ENCODE measurements at regions not wholly inside any gene's neighbourhood (a gene's known extent, or its start where the extent isn't known, plus 50 kb on each side); places are given as distances from the start of the nearest gene placed in this dataset.
"Not testable (repeated sequence)": the region's sequence is repeated elsewhere in the genome, so short reads cannot be mapped to it uniquely, and the experiment has no call there.

GRCh38 chr12:124374567-124374966 is 79.7 kb downstream of the RFLNA start:
- ChIA-PET POLR2A (no interaction called here), CTCF (no interaction called here)
- TF ChIP-seq PKNOX1 (IDR thresholded peaks at IDR 0.05), result no peak
- TF ChIP-seq SUZ12 (IDR thresholded peaks at IDR 0.05), result no peak
- no peak for TF ChIP-seq FOXA1 (IDR thresholded peaks at IDR 0.05)
- no peak for TF ChIP-seq L3MBTL2 (conservative IDR thresholded peaks at IDR 0.05)
- no peak for DNase-seq (ENCODE audit: extremely low spot score)

GRCh38 chr12:124374147-124374546 is 79.3 kb downstream of the RFLNA start:
- TF ChIP-seq NFRKB (IDR thresholded peaks at IDR 0.05), result no peak
- no peak for TF ChIP-seq L3MBTL2 (conservative IDR thresholded peaks at IDR 0.05)
- TF ChIP-seq SUZ12 (IDR thresholded peaks at IDR 0.05), result no peak
- TF ChIP-seq PKNOX1 (IDR thresholded peaks at IDR 0.05), result no peak
- TF ChIP-seq FOXM1 (IDR thresholded peaks at IDR 0.05; ENCODE audit: borderline replicate concordance), result no peak
- no peak for TF ChIP-seq ARNT (IDR thresholded peaks at IDR 0.05)
- TF ChIP-seq TARDBP (IDR thresholded peaks at IDR 0.05), result no peak
- no peak for TF ChIP-seq HDGF (IDR thresholded peaks at IDR 0.05; ENCODE audit: borderline replicate concordance)
- no peak for TF ChIP-seq LEF1 (IDR thresholded peaks at IDR 0.05; ENCODE audit: borderline replicate concordance)
- no peak for TF ChIP-seq ELF4 (IDR thresholded peaks at IDR 0.05)
- TF ChIP-seq FOXK2 (IDR thresholded peaks at IDR 0.05), result no peak
- TF ChIP-seq SP1 (IDR thresholded peaks at IDR 0.05), result no peak
- CTCF ChIA-PET, result no interaction called here
- no peak for DNase-seq (ENCODE audit: extremely low spot score)
- POLR2A ChIA-PET, result no interaction called here

- CTCF ChIA-PET, POLR2A ChIA-PET: not testable (repeated sequence)
Measured at GRCh38 chr12:124373701-124374100, 78.8 kb downstream of the RFLNA start.

GRCh38 chr12:124372831-124373230 is 77.9 kb downstream of the RFLNA start:
- ChIA-PET POLR2A (no interaction called here), CTCF (no interaction called here)
- DNase-seq (ENCODE audit: extremely low spot score), result no peak
- no peak for TF ChIP-seq PKNOX1 (IDR thresholded peaks at IDR 0.05)
- TF ChIP-seq NFRKB (IDR thresholded peaks at IDR 0.05), result no peak
- TF ChIP-seq LEF1 (IDR thresholded peaks at IDR 0.05; ENCODE audit: borderline replicate concordance), result no peak
- TF ChIP-seq ZNF384 (IDR thresholded peaks at IDR 0.05), result no peak
- no peak for TF ChIP-seq ELF4 (IDR thresholded peaks at IDR 0.05)
- no peak for TF ChIP-seq TARDBP (IDR thresholded peaks at IDR 0.05)
- TF ChIP-seq HDGF (IDR thresholded peaks at IDR 0.05; ENCODE audit: borderline replicate concordance), result no peak
- TF ChIP-seq L3MBTL2 (conservative IDR thresholded peaks at IDR 0.05), result no peak
- TF ChIP-seq ARNT (IDR thresholded peaks at IDR 0.05), result no peak
- no peak for TF ChIP-seq SP1 (IDR thresholded peaks at IDR 0.05)
- TF ChIP-seq BHLHE40 (IDR thresholded peaks at IDR 0.05; ENCODE audit: borderline replicate concordance), result no peak
- TF ChIP-seq SUZ12 (IDR thresholded peaks at IDR 0.05), result no peak
- TF ChIP-seq FOXA1 (IDR thresholded peaks at IDR 0.05), result no peak
- TF ChIP-seq CTBP1 (IDR thresholded peaks at IDR 0.05; ENCODE audit: borderline replicate concordance), result no peak
- TF ChIP-seq FOXK2 (IDR thresholded peaks at IDR 0.05), result no peak

More at GRCh38 chr12:124373701-124374100, 78.8 kb downstream of the RFLNA start:
- not testable (repeated sequence) for DNase-seq (ENCODE audit: extremely low spot score)

- CTCF ChIA-PET, result interaction anchor here (0.6 kb wide), 1 partner anchor 41 kb away, joined by 6 read pairs; no protein-coding TSS in a partner anchor
- POLR2A ChIA-PET, result no interaction called here
- TF ChIP-seq ELF4 (IDR thresholded peaks at IDR 0.05) (no peak), FOXA1 (IDR thresholded peaks at IDR 0.05) (no peak), FOXK2 (IDR thresholded peaks at IDR 0.05) (no peak), SUZ12 (IDR thresholded peaks at IDR 0.05) (no peak), PKNOX1 (IDR thresholded peaks at IDR 0.05) (no peak), L3MBTL2 (conservative IDR thresholded peaks at IDR 0.05) (no peak), SP1 (IDR thresholded peaks at IDR 0.05) (no peak), NFRKB (IDR thresholded peaks at IDR 0.05) (no peak), ARNT (IDR thresholded peaks at IDR 0.05) (no peak), LEF1 (IDR thresholded peaks at IDR 0.05; ENCODE audit: borderline replicate concordance) (no peak), TARDBP (IDR thresholded peaks at IDR 0.05) (no peak), HDGF (IDR thresholded peaks at IDR 0.05; ENCODE audit: borderline replicate concordance) (no peak), CTBP1 (IDR thresholded peaks at IDR 0.05; ENCODE audit: borderline replicate concordance) (no peak), BHLHE40 (IDR thresholded peaks at IDR 0.05; ENCODE audit: borderline replicate concordance) (no peak), FOXM1 (IDR thresholded peaks at IDR 0.05; ENCODE audit: borderline replicate concordance) (no peak)
- DNase-seq (ENCODE audit: extremely low spot score), result no peak
Measured at GRCh38 chr12:124371970-124372555, 77.2 kb downstream of the RFLNA start.

- ChIA-PET POLR2A (no interaction called here), CTCF (no interaction called here)
- TF ChIP-seq FOXK2 (IDR thresholded peaks at IDR 0.05) (no peak), CTBP1 (IDR thresholded peaks at IDR 0.05; ENCODE audit: borderline replicate concordance) (no peak), BHLHE40 (IDR thresholded peaks at IDR 0.05; ENCODE audit: borderline replicate concordance) (no peak), FOXM1 (IDR thresholded peaks at IDR 0.05; ENCODE audit: borderline replicate concordance) (no peak), FOXA1 (IDR thresholded peaks at IDR 0.05) (no peak), ELF4 (IDR thresholded peaks at IDR 0.05) (no peak), NFRKB (IDR thresholded peaks at IDR 0.05) (no peak), SUZ12 (IDR thresholded peaks at IDR 0.05) (no peak)
Measured at GRCh38 chr12:124371366-124371765, 76.5 kb downstream of the RFLNA start.

More at GRCh38 chr12:124371366-124371765, 76.5 kb downstream of the RFLNA start:
- no peak for DNase-seq (ENCODE audit: extremely low spot score)
